Posterior vena cava (tissue), 2 donors: ENCODE measurements at regions not wholly inside any gene's neighbourhood (a gene's known extent, or its start where the extent isn't known, plus 50 kb on each side); places are given as distances from the start of the nearest gene placed in this dataset.
"Not testable (repeated sequence)": the region's sequence is repeated elsewhere in the genome, so short reads cannot be mapped to it uniquely, and the experiment has no call there.

Experiments used
- DNase-seq: peaks from one replicate; pipeline ENCODE4 v3.0.0-alpha.2; 2020; ENCODE audit warnings: low spot score
- intact Hi-C, 2 donors: fragments of 100-400 bp; cut with DNase I; formaldehyde crosslinking; loops; one replicate each; pipeline versions ENCODE4 v1.14.1 to v1.14.2; 2022 to 2023
- donor health status: DM: yes; HTN: yes; CAD: no.
- donor health status: DM: yes; HTN: yes; CAD: no.

GRCh38 chr1:30538993-30539867 lies 184.2 kb downstream of the MATN1 start:
- intact Hi-C loops: no loop called here
- peak; percentile 74 for DNase-seq

DNA sequence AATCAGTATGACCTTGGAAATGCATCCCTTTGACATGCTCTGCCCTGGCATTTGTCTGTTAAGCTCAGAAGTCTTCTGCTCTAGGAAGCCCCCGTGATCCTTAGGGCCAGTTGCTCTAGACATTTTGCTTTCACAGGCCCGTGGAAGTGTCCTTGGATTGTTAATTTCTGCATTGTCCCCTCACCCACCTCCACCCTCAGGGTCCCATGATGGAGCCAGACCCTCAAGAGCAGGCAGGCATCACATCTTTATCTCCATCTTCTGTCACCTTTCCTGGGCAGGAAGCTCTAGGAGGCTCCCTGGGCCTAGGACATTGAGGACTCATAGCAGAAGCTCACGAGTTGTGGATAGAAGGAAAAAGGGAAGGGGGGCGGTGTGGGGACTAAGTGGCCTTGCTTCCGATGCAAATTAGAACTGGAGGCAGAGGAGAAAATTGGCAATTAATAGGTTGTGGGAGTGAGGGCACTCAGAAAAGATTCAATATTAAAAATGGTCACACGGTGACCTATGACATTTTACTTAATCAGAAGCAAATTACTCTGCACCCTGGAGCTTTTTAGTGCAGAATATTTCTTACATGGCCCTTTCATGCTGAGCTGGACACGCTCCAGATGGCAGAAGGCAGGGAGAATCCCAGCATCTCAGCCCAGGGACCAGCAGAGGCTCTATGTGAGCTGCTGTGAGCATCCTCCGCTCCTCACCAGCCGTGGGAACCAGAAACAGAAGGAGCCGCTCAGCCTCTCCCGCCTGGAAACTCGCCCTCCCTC lies 185.0 kb downstream of the MATN1 start:
- peak; percentile 24 for DNase-seq
- intact Hi-C loops: no loop called here

DNA sequence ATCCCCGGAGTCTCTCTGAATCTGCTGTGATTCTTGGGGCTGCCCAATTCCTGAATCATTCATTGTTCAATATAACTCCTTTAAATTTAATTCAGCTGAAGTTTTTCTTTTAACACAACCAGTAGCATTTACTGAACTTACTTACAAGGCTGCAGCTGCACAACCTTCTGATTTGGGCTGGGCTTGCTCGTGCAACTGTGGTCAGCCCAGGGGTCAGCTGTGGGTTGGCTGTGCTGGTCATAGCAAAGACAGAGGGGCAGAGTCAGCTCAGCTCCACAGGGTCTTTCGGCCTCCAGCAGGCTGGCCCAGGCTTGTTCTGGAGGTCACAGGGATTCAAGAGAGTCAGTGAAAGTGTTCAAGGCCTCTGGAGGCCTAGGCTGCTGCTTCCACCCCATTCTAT lies 186.1 kb downstream of the MATN1 start:
- intact Hi-C loops: no loop called here
- no peak for DNase-seq

- DNase-seq: peak; percentile 15
These were observed 186.9 kb downstream of the MATN1 start for GRCh38 chr1:30536530-30536929.

DNA sequence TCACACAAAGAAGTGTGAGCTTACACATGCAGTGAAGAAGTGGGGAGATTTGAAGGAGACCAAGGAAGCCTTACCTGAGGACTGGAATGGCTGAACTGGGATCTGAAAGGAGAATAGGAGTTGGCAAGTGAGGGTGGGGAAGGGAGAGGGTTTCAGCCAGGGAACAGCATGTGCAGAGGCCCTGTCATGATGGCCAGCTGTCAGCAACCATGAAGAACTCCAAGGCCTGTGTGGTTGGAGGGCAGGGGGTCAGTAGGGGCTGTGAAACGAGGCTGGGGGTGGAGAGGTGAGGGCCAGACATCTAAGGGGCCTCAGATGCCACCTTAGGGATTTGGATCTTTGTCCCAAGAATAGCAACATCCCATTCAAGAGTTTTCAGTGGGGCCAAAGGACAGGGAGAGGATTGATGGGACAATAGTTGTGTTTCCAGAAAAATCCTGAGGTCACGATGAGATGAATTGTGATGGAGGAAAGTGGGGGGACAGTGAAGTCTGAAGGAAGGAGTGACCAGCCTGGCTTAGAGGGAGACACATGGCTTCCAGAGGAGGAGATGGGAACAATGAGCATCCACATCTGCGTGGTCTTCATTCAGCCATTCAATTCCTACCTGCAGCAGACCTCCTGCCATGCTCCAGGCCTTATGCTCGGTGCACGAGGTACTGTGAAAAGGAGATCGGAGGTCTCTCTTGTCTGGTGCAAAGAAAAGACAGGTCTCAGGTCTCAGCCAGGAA lies 187.6 kb downstream of the MATN1 start:
- intact Hi-C loops: no loop called here
- DNase-seq: peak; percentile 16

More at GRCh38 chr1:30536530-30536929, 186.9 kb downstream of the MATN1 start:
- intact Hi-C loops: no loop called here

- intact Hi-C loops: no loop called here
- DNase-seq: no peak
These were observed 188.8 kb downstream of the MATN1 start for GRCh38 chr1:30534551-30534940.

DNA sequence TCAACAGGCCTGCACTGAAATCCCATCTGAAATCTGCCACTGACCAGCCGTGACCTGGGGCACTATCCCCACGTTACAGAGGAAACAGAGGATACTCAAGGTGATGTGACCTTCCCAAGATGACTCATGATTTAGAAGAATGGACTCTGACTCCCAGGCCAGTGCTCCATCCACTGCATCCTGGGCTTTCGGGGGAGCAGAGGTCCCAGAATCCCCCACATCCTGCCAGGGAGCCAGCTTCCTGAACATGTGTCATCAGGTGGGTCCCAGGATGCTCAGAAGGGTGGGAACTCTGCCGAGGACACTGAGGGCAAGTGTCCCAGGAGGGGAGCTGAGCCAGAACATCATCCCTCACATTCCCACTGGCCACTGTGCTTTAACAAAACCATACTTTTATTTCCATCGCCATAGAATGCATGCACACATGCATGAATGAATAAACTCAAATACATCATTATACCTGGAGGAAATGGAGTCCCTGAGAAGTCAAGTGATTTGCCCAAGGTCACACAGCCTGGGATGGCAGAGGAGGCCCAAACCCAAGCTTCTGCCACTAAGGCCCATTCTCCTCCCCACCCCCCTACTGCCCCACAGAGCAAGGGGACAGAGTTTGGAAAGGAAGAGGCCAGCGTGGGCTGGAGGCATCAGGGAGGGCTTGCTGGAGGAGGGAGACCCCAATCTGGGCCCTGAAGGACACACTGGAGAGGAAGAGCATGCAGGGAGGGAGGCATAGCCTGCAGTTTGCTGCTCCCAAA lies 189.4 kb downstream of the MATN1 start:
- no peak for DNase-seq

DNA sequence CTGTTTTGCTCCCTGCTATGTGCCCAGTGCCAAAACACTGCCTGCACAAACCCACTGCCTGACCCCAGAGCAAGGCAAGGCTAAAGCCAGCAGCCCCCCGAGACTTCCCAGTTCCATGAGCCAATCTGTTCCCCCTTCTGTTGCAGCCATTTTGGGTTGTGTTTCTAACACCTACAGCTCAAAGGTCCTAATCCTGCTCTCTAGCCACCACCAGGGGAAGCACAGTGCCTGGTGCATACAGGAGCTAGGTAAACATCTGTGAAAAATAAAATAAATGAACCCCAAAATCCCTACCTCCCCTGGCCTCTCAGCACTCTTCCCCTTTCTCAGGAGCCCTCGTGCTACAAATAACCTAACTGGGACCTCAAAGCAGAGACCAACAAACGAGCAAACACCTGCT lies 190.2 kb downstream of the MATN1 start:
- intact Hi-C loops: no loop called here
- DNase-seq: no peak

More for the DNA sequence above, 189.4 kb downstream of the MATN1 start:
- intact Hi-C loops: no loop called here

DNA sequence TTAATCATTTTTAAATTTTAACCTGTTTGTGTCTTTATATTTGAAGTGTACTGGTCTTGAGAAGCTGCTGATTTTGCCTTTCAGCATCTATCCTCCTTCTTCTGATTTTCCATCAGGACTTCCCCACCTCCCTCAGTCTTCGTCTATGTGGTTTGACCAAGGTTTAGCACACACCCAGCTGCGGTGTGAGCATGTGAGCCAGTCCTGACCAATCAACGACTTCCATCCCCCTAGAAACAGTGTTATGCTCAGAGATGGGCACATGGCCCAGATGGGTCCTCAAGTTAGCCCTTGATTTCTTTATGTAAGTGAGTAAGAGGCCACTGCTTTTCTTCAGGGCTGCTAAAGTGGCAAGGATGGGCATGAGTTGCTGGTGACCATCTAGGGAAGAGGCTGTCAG lies 190.8 kb downstream of the MATN1 start:
- DNase-seq: no peak
- intact Hi-C loops: no loop called here

GRCh38 chr1:30527511-30528140 lies 195.8 kb downstream of the MATN1 start:
- intact Hi-C loops: no loop called here
- DNase-seq: peak; percentile 69

- intact Hi-C loops: no loop called here
- DNase-seq: peak; percentile 38
These were observed 196.6 kb downstream of the MATN1 start for GRCh38 chr1:30526652-30527345.

DNA sequence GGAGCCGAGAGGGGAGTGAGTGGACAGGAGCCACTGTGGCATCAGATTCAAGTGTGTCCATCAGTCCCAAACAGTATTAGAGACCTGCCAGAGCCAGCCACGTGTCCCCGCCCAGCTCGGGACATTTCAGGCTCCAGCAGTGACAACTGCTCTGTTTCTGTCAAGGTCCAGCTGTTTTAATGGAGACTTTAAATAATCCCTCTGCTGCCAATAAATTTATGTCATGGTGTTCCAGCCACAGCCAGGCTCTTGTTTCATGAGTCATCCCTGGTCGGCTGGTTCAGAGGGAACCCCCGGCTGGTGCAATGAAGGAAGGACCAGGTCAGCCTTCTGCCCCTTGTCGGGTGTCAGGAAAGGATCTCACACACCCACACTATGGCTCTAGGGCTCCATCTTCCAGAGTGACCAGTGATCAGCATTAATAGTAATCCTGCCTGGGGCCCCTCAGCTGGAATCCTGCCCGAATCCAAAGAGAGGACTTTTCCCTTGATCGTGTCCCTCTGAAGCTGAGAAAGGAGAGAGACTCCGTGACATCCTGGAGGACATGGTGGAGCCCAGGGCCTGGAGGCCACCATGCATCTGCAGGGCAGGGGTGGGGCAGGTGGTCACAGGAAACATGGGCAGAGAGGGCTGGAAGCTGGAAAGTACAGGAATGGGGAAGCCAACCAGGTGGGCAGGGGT lies 197.3 kb downstream of the MATN1 start:
- DNase-seq: peak; percentile 73
- intact Hi-C loops: no loop called here

- intact Hi-C loops: no loop called here
- DNase-seq: peak; percentile 13
These were observed 197.8 kb downstream of the MATN1 start for GRCh38 chr1:30525631-30525970.

GRCh38 chr1:30524840-30525617 lies 198.4 kb downstream of the MATN1 start:
- peak; percentile 64 for DNase-seq
- intact Hi-C loops: no loop called here

DNA sequence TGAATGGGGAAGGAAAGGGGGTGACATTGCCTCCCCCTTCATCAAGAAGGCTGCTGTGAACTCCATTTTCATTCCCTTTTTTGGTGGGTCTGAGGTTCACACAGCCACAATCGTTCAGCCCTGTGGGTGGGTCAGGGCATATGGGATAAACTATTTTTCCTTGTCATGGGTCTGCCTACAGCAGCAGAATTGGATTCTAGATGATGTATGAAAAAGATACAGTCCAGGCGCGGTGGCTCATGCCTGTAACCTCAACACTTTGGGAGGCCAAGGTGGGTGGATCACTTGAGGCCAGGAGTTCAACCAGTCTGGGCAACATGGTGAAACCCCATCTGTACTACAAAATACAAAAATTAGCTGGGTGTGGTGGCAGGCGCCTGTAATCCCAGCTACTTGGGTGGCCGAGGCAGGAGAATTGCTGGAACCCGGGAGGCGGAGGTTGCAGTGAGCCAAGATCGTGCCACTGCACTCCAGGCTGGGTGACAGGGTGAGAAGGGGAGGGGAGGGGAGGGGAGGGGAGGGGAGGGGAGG lies 199.3 kb downstream of the MATN1 start:
- DNase-seq: peak; percentile 35
- intact Hi-C loops: not testable (repeated sequence)

DNA sequence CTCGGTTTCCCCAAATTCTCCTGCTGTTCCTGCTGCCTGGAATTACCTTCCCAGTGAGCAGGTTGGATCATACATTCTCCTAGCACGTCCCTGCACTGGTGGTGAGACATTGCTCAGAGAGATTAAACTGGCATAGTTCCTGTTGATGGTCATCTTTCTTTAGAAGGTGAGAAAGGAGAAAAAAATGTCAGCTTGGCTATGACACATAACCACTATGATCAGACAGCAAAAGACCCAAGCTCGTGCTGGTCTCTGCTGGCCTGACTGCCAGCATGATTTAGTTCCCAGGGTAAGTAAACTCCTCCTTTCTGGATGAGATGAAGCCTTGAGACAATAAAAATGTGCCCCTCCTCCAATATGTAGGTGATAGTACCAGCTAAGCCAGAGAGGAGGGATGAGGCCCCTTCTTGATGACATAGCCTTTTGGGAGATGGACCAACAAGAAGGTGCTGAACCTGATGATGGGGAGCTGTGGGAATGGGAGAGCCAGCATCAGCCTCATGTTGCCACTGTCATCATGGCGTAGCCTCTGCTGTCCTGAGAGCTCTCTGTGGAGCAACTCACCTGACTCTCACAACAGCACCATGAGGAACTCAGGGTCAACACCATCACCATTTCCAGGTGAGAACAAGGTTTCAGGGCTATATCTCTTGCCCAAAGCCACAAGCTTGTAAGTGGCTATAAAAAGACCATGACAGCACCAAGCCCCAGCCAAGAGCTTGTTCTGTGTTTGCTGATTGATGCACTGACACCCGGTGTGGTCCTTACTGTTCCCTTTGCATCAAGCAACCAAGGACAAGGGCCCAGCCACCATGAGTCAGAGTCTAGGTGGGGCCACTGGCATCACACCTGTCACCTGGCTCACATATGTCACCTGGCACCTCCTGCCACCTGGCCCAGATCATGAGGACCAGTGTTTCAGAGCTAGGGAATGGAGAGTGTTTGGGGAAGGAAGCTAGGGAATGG lies 200.0 kb downstream of the MATN1 start:
- DNase-seq: peak; percentile 31

More for the DNA sequence above, 200.0 kb downstream of the MATN1 start:
- intact Hi-C loops: no loop called here
